GM18870 (cell line): ENCODE measurements at regions not wholly inside any gene's neighbourhood (a gene's known extent, or its start where the extent isn't known, plus 50 kb on each side); places are given as distances from the start of the nearest gene placed in this dataset.
"Not testable (repeated sequence)": the region's sequence is repeated elsewhere in the genome, so short reads cannot be mapped to it uniquely, and the experiment has no call there.

Experiments
- ATAC-seq: cut with Tn5 transposase; IDR thresholded peaks from one replicate; pipeline ENCODE4 v1.9.1; 2021; ENCODE audit warnings: moderate library complexity; ENCODE audit not compliant: unreplicated experiment

GRCh38 chr9:86997156-86997555 is 49.9 kb upstream of the GAS1 start:
- ATAC-seq = no peak

GRCh38 chr9:86997951-86998350 is 50.6 kb upstream of the GAS1 start:
- no peak for ATAC-seq

- ATAC-seq = no peak
Observed at GRCh38 chr9:87002517-87002916, 55.2 kb upstream of the GAS1 start.

- no peak for ATAC-seq
Observed at GRCh38 chr9:87004016-87004415, 56.7 kb upstream of the GAS1 start.

GRCh38 chr9:87006956-87007355 is 59.6 kb upstream of the GAS1 start:
- ATAC-seq = no peak

GRCh38 chr9:87007711-87008366 is 60.5 kb upstream of the GAS1 start:
- ATAC-seq = no peak

- no peak for ATAC-seq
Observed at GRCh38 chr9:87008667-87009066, 61.4 kb upstream of the GAS1 start.

GRCh38 chr9:87010626-87011025 is 63.3 kb upstream of the GAS1 start:
- no peak for ATAC-seq

- ATAC-seq = no peak
Observed at GRCh38 chr9:87011551-87011950, 64.2 kb upstream of the GAS1 start.

GRCh38 chr9:87013490-87013889 is 66.2 kb upstream of the GAS1 start:
- ATAC-seq = no peak

- no peak for ATAC-seq
Observed at GRCh38 chr9:87014436-87014835, 67.1 kb upstream of the GAS1 start.

- ATAC-seq = no peak
Observed at GRCh38 chr9:87016681-87017080, 69.4 kb upstream of the GAS1 start.

GRCh38 chr9:87020169-87020950 is 73.1 kb upstream of the GAS1 start:
- no peak for ATAC-seq

- no peak for ATAC-seq
Observed at GRCh38 chr9:87022178-87022577, 74.9 kb upstream of the GAS1 start.

GRCh38 chr9:87026204-87026603 is 78.9 kb upstream of the GAS1 start:
- no peak for ATAC-seq

GRCh38 chr9:87028836-87029235 is 81.5 kb upstream of the GAS1 start:
- not testable (repeated sequence) for ATAC-seq

GRCh38 chr9:87029905-87030304 is 82.6 kb upstream of the GAS1 start:
- ATAC-seq = no peak

- ATAC-seq = no peak
Observed at GRCh38 chr9:87034841-87035240, 87.5 kb upstream of the GAS1 start.

- ATAC-seq = no peak
Observed at GRCh38 chr9:87035879-87036278, 88.6 kb upstream of the GAS1 start.

GRCh38 chr9:87036506-87036905 is 89.2 kb upstream of the GAS1 start:
- ATAC-seq = no peak

GRCh38 chr9:87039809-87040392 is 92.6 kb upstream of the GAS1 start:
- ATAC-seq = no peak

GRCh38 chr9:87040410-87041009 is 93.2 kb upstream of the GAS1 start:
- no peak for ATAC-seq
